ENCODE measurements at regions not wholly inside any gene's neighbourhood (a gene's known extent, or its start where the extent isn't known, plus 50 kb on each side); places are given as distances from the start of the nearest gene placed in this dataset.

DNA sequence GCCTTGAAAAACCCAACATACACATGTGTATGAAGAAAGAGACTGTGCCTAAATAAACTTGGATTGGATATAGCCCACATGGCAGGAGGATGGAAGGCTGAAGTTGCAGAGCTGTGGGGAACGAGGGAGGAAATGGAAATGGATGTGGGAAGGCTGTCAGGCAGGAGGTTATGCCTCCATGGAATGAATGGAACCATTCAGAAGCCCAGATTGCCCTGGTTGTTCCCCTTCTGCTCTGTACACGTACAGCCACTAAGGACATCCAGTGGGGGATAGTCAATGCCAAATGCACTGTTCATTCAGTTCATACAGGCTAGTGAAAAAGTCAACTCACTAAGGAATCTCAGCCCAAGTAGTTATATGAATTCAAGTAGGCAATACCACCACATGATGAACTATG, 463.7 kb downstream of the TNS1 start:
- no peaks in the 10 kb centered on the region for H3K4me1 Mint-ChIP-seq
- H3K4me3 Mint-ChIP-seq, result no peak overlapping the region
- H3K36me3 Mint-ChIP-seq (ENCODE audit: low read depth), result peaks cover 2% of the 10 kb centered on the region
- H3K27ac Mint-ChIP-seq, result no peak overlapping the region
- DNase-seq (no peak), ATAC-seq (ENCODE audit: low read depth) (no peak)
- TF ChIP-seq, protein P1, sequence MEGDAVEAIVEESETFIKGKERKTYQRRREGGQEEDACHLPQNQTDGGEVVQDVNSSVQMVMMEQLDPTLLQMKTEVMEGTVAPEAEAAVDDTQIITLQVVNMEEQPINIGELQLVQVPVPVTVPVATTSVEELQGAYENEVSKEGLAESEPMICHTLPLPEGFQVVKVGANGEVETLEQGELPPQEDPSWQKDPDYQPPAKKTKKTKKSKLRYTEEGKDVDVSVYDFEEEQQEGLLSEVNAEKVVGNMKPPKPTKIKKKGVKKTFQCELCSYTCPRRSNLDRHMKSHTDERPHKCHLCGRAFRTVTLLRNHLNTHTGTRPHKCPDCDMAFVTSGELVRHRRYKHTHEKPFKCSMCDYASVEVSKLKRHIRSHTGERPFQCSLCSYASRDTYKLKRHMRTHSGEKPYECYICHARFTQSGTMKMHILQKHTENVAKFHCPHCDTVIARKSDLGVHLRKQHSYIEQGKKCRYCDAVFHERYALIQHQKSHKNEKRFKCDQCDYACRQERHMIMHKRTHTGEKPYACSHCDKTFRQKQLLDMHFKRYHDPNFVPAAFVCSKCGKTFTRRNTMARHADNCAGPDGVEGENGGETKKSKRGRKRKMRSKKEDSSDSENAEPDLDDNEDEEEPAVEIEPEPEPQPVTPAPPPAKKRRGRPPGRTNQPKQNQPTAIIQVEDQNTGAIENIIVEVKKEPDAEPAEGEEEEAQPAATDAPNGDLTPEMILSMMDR (IDR thresholded peaks at IDR 0.05), result no peak
- H3K9me3 Mint-ChIP-seq, result peaks cover 13% of the 10 kb centered on the region
- H3K27me3 Mint-ChIP-seq, result peaks cover 8% of the 10 kb centered on the region
- POLR2A ChIA-PET, result no interaction called here
- intact Hi-C loops (cut with micrococcal nuclease), result no loop called here
- CTCF ChIA-PET, result no interaction called here

- H3K36me3 Mint-ChIP-seq (ENCODE audit: low read depth), result no peaks in the 10 kb centered on the region
- intact Hi-C loops (cut with micrococcal nuclease), result no loop called here
- DNase-seq (no peak), ATAC-seq (ENCODE audit: low read depth) (no peak)
- H3K27me3 Mint-ChIP-seq, result peaks cover 8% of the 10 kb centered on the region
- TF ChIP-seq, protein P1 (IDR thresholded peaks at IDR 0.05), result no peak
- POLR2A ChIA-PET, result no interaction called here
- CTCF ChIA-PET, result no interaction called here
- H3K4me3 Mint-ChIP-seq, result no peak overlapping the region
- H3K4me1 Mint-ChIP-seq, result no peaks in the 10 kb centered on the region
- peaks cover 13% of the 10 kb centered on the region for H3K9me3 Mint-ChIP-seq
- H3K27ac Mint-ChIP-seq, result no peak overlapping the region
Measured at GRCh38 chr2:217538719-217539118, 464.1 kb downstream of the TNS1 start.

DNA sequence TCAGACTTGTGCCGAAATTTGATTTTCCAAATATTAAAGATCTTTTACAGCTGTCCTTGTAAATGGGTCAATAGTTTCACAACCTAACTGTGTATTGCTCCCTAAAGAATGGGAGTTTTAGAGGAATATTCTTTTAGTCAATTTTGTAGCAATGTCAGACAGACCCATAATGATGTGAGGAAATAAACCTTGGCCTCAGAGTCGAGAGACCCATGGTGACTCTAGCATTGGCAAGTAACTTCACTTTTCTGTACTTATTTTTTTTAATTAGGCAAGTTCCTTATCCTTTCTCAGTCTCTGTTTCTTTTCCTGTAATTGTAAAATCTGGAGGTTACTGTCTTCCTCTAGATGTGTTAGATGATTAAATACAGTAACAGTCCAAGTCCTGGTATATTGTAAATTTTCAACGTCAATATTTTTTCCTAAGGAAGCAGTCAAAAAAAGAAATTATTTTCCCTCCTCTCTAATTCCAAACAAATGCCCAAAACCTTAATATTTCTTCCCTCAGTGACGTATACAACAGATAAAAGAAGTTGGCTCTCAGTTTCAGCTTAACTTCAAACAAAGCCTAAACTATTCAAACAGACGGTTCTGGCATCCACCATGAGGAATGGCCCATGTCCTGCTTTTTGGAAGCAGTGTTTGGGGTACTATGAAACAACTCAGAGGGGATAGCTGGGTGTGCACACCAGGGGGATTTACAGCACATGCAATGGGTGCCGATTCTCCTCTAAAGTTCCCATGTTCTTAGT, 466.7 kb downstream of the TNS1 start:
- Mint-ChIP-seq H3K9me3 (peaks cover 1% of the 10 kb centered on the region), H3K27ac (no peak overlapping the region), H3K4me3 (no peak overlapping the region), H3K36me3 (ENCODE audit: low read depth) (no peaks in the 10 kb centered on the region), H3K4me1 (no peaks in the 10 kb centered on the region), H3K27me3 (peaks cover 8% of the 10 kb centered on the region)
- ChIA-PET POLR2A (no interaction called here), CTCF (no interaction called here)
- DNase-seq (no peak), ATAC-seq (ENCODE audit: low read depth) (no peak)
- intact Hi-C loops (cut with micrococcal nuclease), result no loop called here
- TF ChIP-seq, protein P1 (IDR thresholded peaks at IDR 0.05), result no peak

GRCh38 chr2:217530392-217531090, 472.3 kb downstream of the TNS1 start:
- POLR2A ChIA-PET, result no interaction called here
- Mint-ChIP-seq H3K36me3 (ENCODE audit: low read depth) (no peaks in the 10 kb centered on the region), H3K9me3 (no peaks in the 10 kb centered on the region), H3K4me1 (no peaks in the 10 kb centered on the region), H3K27me3 (peaks cover 4% of the 10 kb centered on the region), H3K4me3 (no peak overlapping the region), H3K27ac (no peak overlapping the region)
- ATAC-seq (ENCODE audit: low read depth) (no peak), DNase-seq (no peak)
- CTCF ChIA-PET, result no interaction called here
- TF ChIP-seq, protein P1 (IDR thresholded peaks at IDR 0.05), result no peak
- intact Hi-C loops (cut with micrococcal nuclease), result no loop called here

GRCh38 chr2:217529271-217529670, 473.5 kb downstream of the TNS1 start:
- Mint-ChIP-seq H3K36me3 (ENCODE audit: low read depth) (no peaks in the 10 kb centered on the region), H3K27ac (no peak overlapping the region), H3K9me3 (no peaks in the 10 kb centered on the region), H3K4me1 (no peaks in the 10 kb centered on the region), H3K4me3 (no peak overlapping the region), H3K27me3 (no peaks in the 10 kb centered on the region)
- CTCF ChIA-PET, result no interaction called here
- intact Hi-C loops (cut with micrococcal nuclease), result no loop called here
- TF ChIP-seq, protein P1 (IDR thresholded peaks at IDR 0.05), result no peak
- DNase-seq, result no peak
- ATAC-seq (ENCODE audit: low read depth), result no peak
- POLR2A ChIA-PET, result no interaction called here

Data from activated B cell treated with CpG ODN at 0.5 μM for 24 hours (primary cell).